SK-N-SH (cell line): ENCODE measurements at regions not wholly inside any gene's neighbourhood (a gene's known extent, or its start where the extent isn't known, plus 50 kb on each side); places are given as distances from the start of the nearest gene placed in this dataset.

Experiments
- CTCF ChIA-PET: fragments of 300-600, 350-600 bp; formaldehyde crosslinking; extraction: SDS; loops from one replicate; lab custom pipeline; 2021; lab: Yijun Ruan, JAX
- POLR2A ChIA-PET: fragments of 350-600 bp; sonication (Branson Sonifier 250); formaldehyde crosslinking; extraction: SDS; loops from one replicate; lab custom pipeline; 2020; ENCODE audit warnings: antibody characterized with exemption, inconsistent platforms; lab: Yijun Ruan, JAX
- DNase-seq: peaks from one replicate; pipeline ENCODE4 v3.0.0; 2012
- H2AFZ ChIP-seq: fragments of 200-600 bp; sonication (generic); 2 replicates; pipeline ENCODE4 v1.8.1; 2016; ENCODE audit warnings: antibody characterized with exemption, mild to moderate bottlenecking, low read depth
- H3F3A ChIP-seq: fragments of 200-600 bp; sonication (generic); replicated peaks from 2 replicates; pipeline ENCODE3; 2016; ENCODE audit warnings: antibody characterized with exemption, mild to moderate bottlenecking; ENCODE audit not compliant: insufficient read depth
- H3K27ac ChIP-seq, 2 experiments: fragments of 200-500 bp in 1 of 2; fragments of 200-600 bp in 1 of 2; sonication (Bioruptor generic) in 1 of 2; sonication (generic), shearing (Covaris generic) in 1 of 2; 2 replicates each; pipeline versions ENCODE4 v1.5.1 to v1.6.1; 2014 to 2016; ENCODE audit warnings: low read depth in 2 of 2, inconsistent platforms in 1 of 2, low read length in 1 of 2, mild to moderate bottlenecking in 1 of 2, mixed read lengths in 1 of 2
- H3K27me3 ChIP-seq: fragments of 200-600 bp; sonication (generic), shearing (Covaris generic); 2 replicates; pipeline ENCODE4 v1.6.1; 2016; ENCODE audit warnings: mixed run types; ENCODE audit not compliant: insufficient read depth
- H3K36me3 ChIP-seq, 2 experiments: fragments of 200-500 bp in 1 of 2; fragments of 200-600 bp in 1 of 2; sonication (Bioruptor generic) in 1 of 2; sonication (generic) in 1 of 2; replicated peaks in 1 of 2; 2 replicates each; pipeline versions ENCODE3 to v1.5.1; 2014 to 2016; ENCODE audit warnings: low read length in 1 of 2, mild to moderate bottlenecking in 1 of 2; ENCODE audit not compliant: insufficient read depth in 2 of 2, control insufficient read depth in 1 of 2
- H3K4me1 ChIP-seq, 2 experiments: fragments of 200-500 bp in 1 of 2; fragments of 200-600 bp in 1 of 2; sonication (Bioruptor generic) in 1 of 2; sonication (generic), shearing (Covaris generic) in 1 of 2; 2 replicates each; pipeline versions ENCODE4 v1.5.1 to v1.6.1; 2014 to 2016; ENCODE audit warnings: low read depth in 1 of 2, low read length in 1 of 2, mixed run types in 1 of 2; ENCODE audit not compliant: insufficient read depth in 2 of 2, control insufficient read depth in 1 of 2
- H3K4me2 ChIP-seq: fragments of 200-600 bp; sonication (generic), shearing (Covaris generic); 2 replicates; pipeline ENCODE4 v1.6.1; 2017; ENCODE audit warnings: mixed run types
- H3K4me3 ChIP-seq, 2 experiments: fragments of 200-500 bp in 1 of 2; fragments of 200-600 bp in 1 of 2; sonication (Bioruptor generic) in 1 of 2; sonication (generic), shearing (Covaris generic) in 1 of 2; 2 replicates each; pipeline versions ENCODE4 v1.5.1 to v1.8.1; 2014 to 2016; ENCODE audit warnings: low read depth in 2 of 2, inconsistent platforms in 1 of 2, low read length in 1 of 2, mild to moderate bottlenecking in 1 of 2, mixed read lengths in 1 of 2, moderate library complexity in 1 of 2
- H3K79me2 ChIP-seq: fragments of 200-600 bp; sonication (generic); 2 replicates; pipeline ENCODE4 v1.8.1; 2017; ENCODE audit warnings: mild to moderate bottlenecking; ENCODE audit not compliant: insufficient read depth
- H3K9ac ChIP-seq: fragments of 200-600 bp; sonication (generic); 2 replicates; pipeline ENCODE4 v1.6.1; 2017; ENCODE audit warnings: mixed run types
- H3K9me2 ChIP-seq: fragments of 200-600 bp; sonication (generic); 2 replicates; pipeline ENCODE4 v1.6.1; 2017; ENCODE audit warnings: mixed run types
- H3K9me3 ChIP-seq: fragments of 200-600 bp; sonication (generic); 2 replicates; pipeline ENCODE4 v1.6.1; 2017; ENCODE audit warnings: mixed run types, mild to moderate bottlenecking, moderate library complexity
- H4K20me1 ChIP-seq: fragments of 200-600 bp; sonication (generic); 2 replicates; pipeline ENCODE4 v1.6.1; 2017; ENCODE audit warnings: mild to moderate bottlenecking, mixed run types; ENCODE audit not compliant: insufficient read depth
- ELF1 ChIP-seq: IDR thresholded peaks from 2 replicates; pipeline ENCODE4 v1.4.0; 2012
- EZH2phosphoT487 ChIP-seq: fragments of 200-600 bp; sonication (generic); IDR thresholded peaks from 2 replicates; pipeline ENCODE4 v1.6.1; 2017; ENCODE audit warnings: low read depth, mixed run types, mild to moderate bottlenecking, antibody characterized with exemption, moderate library complexity, borderline replicate concordance
- FOSL2 ChIP-seq: IDR thresholded peaks from 2 replicates; pipeline ENCODE4 v1.4.0; 2012; ENCODE audit warnings: low read depth, mild to moderate bottlenecking, moderate library complexity, borderline replicate concordance
- FOXJ3 ChIP-seq: sonication (generic); formaldehyde crosslinking; IDR thresholded peaks from 2 replicates; pipeline ENCODE4 v1.5.1; 2020; ENCODE audit warnings: mild to moderate bottlenecking, missing genetic modification reagents
- FOXM1 ChIP-seq: IDR thresholded peaks from 2 replicates; pipeline ENCODE4 v1.4.0; 2012; ENCODE audit warnings: low read depth, mild to moderate bottlenecking
- GABPA ChIP-seq: IDR thresholded peaks from 2 replicates; pipeline ENCODE4 v1.4.0; 2012; ENCODE audit warnings: low read depth, mild to moderate bottlenecking
- GATA2 ChIP-seq: sonication (generic); formaldehyde crosslinking; IDR thresholded peaks from 2 replicates; pipeline ENCODE4 v1.5.0; 2020; ENCODE audit warnings: mild to moderate bottlenecking, missing genetic modification reagents
- MEF2A ChIP-seq: IDR thresholded peaks from 2 replicates; pipeline ENCODE4 v1.4.0; 2012; ENCODE audit warnings: low read depth, borderline replicate concordance
- MXI1 ChIP-seq: IDR thresholded peaks from 2 replicates; pipeline ENCODE4 v1.6.1; 2012; ENCODE audit warnings: mild to moderate bottlenecking, low read depth, low read length, improper control_type of control experiment
- NFIC ChIP-seq: IDR thresholded peaks from 2 replicates; pipeline ENCODE4 v1.4.0; 2012; ENCODE audit warnings: borderline replicate concordance
- NRF1 ChIP-seq: IDR thresholded peaks from 2 replicates; pipeline ENCODE4 v1.6.1; 2012; ENCODE audit warnings: low read depth, mild to moderate bottlenecking, low read length
- POLR2AphosphoS5 ChIP-seq: IDR thresholded peaks from 2 replicates; pipeline ENCODE4 v1.6.1; 2012; ENCODE audit warnings: low read depth, low read length
- RCOR1 ChIP-seq: fragments of 150-350 bp; IDR thresholded peaks from 2 replicates; pipeline ENCODE4 v1.6.1; 2017; ENCODE audit warnings: antibody characterized with exemption, low read length
- RFX5 ChIP-seq: IDR thresholded peaks from 2 replicates; pipeline ENCODE4 v1.6.1; 2012; ENCODE audit warnings: mild to moderate bottlenecking, improper control_type of control experiment, low read length
- SIN3A ChIP-seq: IDR thresholded peaks from 2 replicates; pipeline ENCODE4 v1.6.1; 2012; ENCODE audit warnings: low read depth, mild to moderate bottlenecking, low read length, moderate library complexity, borderline replicate concordance
- SMC3 ChIP-seq: IDR thresholded peaks from 2 replicates; pipeline ENCODE4 v1.6.1; 2012; ENCODE audit warnings: low read depth, low read length, improper control_type of control experiment
- TAF1 ChIP-seq: IDR thresholded peaks from 2 replicates; pipeline ENCODE4 v1.6.1; 2012; ENCODE audit warnings: low read depth, mild to moderate bottlenecking, low read length, moderate library complexity, borderline replicate concordance
- TCF12 ChIP-seq: IDR thresholded peaks from 2 replicates; pipeline ENCODE4 v1.4.0; 2012
- TEAD4 ChIP-seq: IDR thresholded peaks from 2 replicates; pipeline ENCODE4 v1.4.0; 2012; ENCODE audit warnings: mild to moderate bottlenecking, borderline replicate concordance; ENCODE audit not compliant: insufficient read depth
- YY1 ChIP-seq: IDR thresholded peaks from 2 replicates; pipeline ENCODE4 v1.4.0; 2012; ENCODE audit warnings: low read depth, mild to moderate bottlenecking
- WGBS: methylation state at CpG from one replicate; pipeline ENCODE4 v1.1.6; 2017; ENCODE audit warnings: low lambda C conversion rate; 5-methylcytosine and 5-hydroxymethylcytosine counted together
- TF ChIP-seq, protein P1 (sequence below): IDR thresholded peaks from 2 replicates; pipeline ENCODE4 v1.4.0; 2012; ENCODE audit warnings: low read depth, borderline replicate concordance
- TF ChIP-seq, protein P2 (sequence below): fragments of 150-350 bp; IDR thresholded peaks from 2 replicates; pipeline ENCODE4 v1.6.1; 2017; ENCODE audit warnings: antibody characterized with exemption, low read length, low read depth, borderline replicate concordance
- TF ChIP-seq, protein P3 (sequence below): IDR thresholded peaks from 2 replicates; pipeline ENCODE4 v1.6.1; 2012; ENCODE audit warnings: mild to moderate bottlenecking, low read depth, low read length, moderate library complexity
- TF ChIP-seq, protein P4 (sequence below): fragments of 200-600 bp; sonication (generic); IDR thresholded peaks from 2 replicates; pipeline ENCODE4 v1.6.1; 2017; ENCODE audit warnings: antibody characterized with exemption, mild to moderate bottlenecking, moderate library complexity
- TF ChIP-seq, protein P5 (sequence below): fragments of 150-350 bp; IDR thresholded peaks from 2 replicates; pipeline ENCODE4 v1.6.1; 2016; ENCODE audit warnings: mild to moderate bottlenecking, low read depth, low read length

DNA sequence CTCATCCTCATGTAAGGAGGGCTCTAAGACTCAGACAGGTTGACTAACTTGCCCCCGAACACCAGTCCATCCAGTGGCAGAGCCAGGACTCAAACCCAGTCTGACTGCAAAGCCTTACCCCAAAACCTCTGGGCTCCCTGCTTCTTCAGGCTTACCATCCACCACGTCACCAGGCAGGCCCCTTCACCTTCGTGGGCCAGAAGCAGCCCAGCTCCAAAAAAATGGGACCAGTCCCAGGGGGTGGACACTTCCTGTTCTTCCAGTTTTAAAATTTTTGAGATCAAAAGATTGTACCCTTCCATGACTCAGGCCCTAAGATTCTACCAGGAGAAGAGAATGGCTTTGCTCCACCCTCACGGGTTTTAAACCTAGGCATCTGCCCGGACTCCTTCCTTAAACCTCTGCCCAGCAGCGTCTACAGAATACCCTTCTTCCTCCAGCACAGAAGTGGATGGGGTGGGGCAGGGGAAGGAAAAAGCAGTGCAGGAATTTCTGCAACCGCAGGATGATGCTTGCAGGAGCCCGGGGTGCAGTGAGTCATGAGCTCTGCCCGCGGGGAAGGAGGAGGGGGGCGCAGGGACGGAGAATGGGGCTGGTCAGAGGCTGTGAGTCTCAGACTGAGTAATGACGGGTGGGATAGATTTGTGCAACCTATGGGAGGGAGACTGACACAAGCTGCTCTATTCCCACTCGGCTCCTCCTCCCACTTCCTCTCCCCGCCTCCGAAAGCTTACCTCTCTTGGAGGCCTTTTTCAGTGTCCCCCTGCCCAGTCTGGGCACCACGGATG lies 50.4 kb upstream of the STXBP1 start:
- Histone ChIP-seq H3K9me3 (no peaks in the 10 kb centered on the region), H3K79me2 (peaks cover 95% of the 10 kb centered on the region), H3K27ac (peak overlapping the region; percentile 82 to 94), H3K4me3 (peak overlapping the region in 1 of 2 experiments; percentile 2; a peak in 2 of 4 replicates), H3K9ac (peak overlapping the region; percentile 44; the same call in 1 of the 2 replicates), H3K9me2 (no peaks in the 10 kb centered on the region), H3K4me2 (peak overlapping the region; percentile 75), H3K36me3 (peaks cover 8 to 49% of the 10 kb centered on the region in 2 experiments), H2AFZ (no peak overlapping the region), H3K4me1 (peaks cover 32 to 63% of the 10 kb centered on the region in 2 experiments; a peak in 3 of 4 replicates), H4K20me1 (peaks cover 26% of the 10 kb centered on the region), H3K27me3 (no peaks in the 10 kb centered on the region), H3F3A (peaks cover 69% of the 10 kb centered on the region)
- DNase-seq = no peak
- WGBS = 9% methylated on average over 16 of the region's 17 CpGs
- ChIA-PET CTCF (interaction anchor here (1.1 kb wide), 1 partner anchor 24 kb away, joined by 4 read pairs; no protein-coding TSS in a partner anchor), POLR2A (no interaction called here)
- TF ChIP-seq ELF1 (peak; percentile 63; the same call in 1 of the 2 replicates), MXI1 (no peak), FOXJ3 (no peak), GABPA (peak; percentile 38; the same call in 1 of the 2 replicates), GATA2 (no peak), SMC3 (no peak; the same call in 1 of the 2 replicates), RCOR1 (no peak), TAF1 (peak; percentile 76), EZH2phosphoT487 (no peak), FOXM1 (peak; percentile 86; the same call in 1 of the 2 replicates), YY1 (no peak), TCF12 (peak; percentile 89), SIN3A (peak; percentile 93; the same call in 1 of the 2 replicates), POLR2AphosphoS5 (peak; percentile 76; the same call in 1 of the 2 replicates), MEF2A (no peak), NRF1 (no peak), RFX5 (no peak), NFIC (peak; percentile 65; the same call in 1 of the 2 replicates), TEAD4 (peak; percentile 98), FOSL2 (peak; percentile 96)
- TF ChIP-seq, protein P1, sequence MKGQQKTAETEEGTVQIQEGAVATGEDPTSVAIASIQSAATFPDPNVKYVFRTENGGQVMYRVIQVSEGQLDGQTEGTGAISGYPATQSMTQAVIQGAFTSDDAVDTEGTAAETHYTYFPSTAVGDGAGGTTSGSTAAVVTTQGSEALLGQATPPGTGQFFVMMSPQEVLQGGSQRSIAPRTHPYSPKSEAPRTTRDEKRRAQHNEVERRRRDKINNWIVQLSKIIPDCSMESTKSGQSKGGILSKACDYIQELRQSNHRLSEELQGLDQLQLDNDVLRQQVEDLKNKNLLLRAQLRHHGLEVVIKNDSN = no peak
- TF ChIP-seq, protein P2, sequence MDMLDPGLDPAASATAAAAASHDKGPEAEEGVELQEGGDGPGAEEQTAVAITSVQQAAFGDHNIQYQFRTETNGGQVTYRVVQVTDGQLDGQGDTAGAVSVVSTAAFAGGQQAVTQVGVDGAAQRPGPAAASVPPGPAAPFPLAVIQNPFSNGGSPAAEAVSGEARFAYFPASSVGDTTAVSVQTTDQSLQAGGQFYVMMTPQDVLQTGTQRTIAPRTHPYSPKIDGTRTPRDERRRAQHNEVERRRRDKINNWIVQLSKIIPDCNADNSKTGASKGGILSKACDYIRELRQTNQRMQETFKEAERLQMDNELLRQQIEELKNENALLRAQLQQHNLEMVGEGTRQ = no peak
- TF ChIP-seq, protein P3, sequence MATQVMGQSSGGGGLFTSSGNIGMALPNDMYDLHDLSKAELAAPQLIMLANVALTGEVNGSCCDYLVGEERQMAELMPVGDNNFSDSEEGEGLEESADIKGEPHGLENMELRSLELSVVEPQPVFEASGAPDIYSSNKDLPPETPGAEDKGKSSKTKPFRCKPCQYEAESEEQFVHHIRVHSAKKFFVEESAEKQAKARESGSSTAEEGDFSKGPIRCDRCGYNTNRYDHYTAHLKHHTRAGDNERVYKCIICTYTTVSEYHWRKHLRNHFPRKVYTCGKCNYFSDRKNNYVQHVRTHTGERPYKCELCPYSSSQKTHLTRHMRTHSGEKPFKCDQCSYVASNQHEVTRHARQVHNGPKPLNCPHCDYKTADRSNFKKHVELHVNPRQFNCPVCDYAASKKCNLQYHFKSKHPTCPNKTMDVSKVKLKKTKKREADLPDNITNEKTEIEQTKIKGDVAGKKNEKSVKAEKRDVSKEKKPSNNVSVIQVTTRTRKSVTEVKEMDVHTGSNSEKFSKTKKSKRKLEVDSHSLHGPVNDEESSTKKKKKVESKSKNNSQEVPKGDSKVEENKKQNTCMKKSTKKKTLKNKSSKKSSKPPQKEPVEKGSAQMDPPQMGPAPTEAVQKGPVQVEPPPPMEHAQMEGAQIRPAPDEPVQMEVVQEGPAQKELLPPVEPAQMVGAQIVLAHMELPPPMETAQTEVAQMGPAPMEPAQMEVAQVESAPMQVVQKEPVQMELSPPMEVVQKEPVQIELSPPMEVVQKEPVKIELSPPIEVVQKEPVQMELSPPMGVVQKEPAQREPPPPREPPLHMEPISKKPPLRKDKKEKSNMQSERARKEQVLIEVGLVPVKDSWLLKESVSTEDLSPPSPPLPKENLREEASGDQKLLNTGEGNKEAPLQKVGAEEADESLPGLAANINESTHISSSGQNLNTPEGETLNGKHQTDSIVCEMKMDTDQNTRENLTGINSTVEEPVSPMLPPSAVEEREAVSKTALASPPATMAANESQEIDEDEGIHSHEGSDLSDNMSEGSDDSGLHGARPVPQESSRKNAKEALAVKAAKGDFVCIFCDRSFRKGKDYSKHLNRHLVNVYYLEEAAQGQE = peak; percentile 68; the same call in 1 of the 2 replicates
- TF ChIP-seq, protein P4, sequence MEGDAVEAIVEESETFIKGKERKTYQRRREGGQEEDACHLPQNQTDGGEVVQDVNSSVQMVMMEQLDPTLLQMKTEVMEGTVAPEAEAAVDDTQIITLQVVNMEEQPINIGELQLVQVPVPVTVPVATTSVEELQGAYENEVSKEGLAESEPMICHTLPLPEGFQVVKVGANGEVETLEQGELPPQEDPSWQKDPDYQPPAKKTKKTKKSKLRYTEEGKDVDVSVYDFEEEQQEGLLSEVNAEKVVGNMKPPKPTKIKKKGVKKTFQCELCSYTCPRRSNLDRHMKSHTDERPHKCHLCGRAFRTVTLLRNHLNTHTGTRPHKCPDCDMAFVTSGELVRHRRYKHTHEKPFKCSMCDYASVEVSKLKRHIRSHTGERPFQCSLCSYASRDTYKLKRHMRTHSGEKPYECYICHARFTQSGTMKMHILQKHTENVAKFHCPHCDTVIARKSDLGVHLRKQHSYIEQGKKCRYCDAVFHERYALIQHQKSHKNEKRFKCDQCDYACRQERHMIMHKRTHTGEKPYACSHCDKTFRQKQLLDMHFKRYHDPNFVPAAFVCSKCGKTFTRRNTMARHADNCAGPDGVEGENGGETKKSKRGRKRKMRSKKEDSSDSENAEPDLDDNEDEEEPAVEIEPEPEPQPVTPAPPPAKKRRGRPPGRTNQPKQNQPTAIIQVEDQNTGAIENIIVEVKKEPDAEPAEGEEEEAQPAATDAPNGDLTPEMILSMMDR = no peak
- TF ChIP-seq, protein P5, sequence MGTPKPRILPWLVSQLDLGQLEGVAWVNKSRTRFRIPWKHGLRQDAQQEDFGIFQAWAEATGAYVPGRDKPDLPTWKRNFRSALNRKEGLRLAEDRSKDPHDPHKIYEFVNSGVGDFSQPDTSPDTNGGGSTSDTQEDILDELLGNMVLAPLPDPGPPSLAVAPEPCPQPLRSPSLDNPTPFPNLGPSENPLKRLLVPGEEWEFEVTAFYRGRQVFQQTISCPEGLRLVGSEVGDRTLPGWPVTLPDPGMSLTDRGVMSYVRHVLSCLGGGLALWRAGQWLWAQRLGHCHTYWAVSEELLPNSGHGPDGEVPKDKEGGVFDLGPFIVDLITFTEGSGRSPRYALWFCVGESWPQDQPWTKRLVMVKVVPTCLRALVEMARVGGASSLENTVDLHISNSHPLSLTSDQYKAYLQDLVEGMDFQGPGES = no peak
